Cardiac muscle cell (in vitro differentiated cells and primary cell): ENCODE measurements at regions not wholly inside any gene's neighbourhood (a gene's known extent, or its start where the extent isn't known, plus 50 kb on each side); places are given as distances from the start of the nearest gene placed in this dataset.

Experiments used
- DNase-seq, 2 donors: peaks; one replicate each; pipeline versions ENCODE4 v3.0.0 to v3.0.0-alpha.2; 2010 to 2017; ENCODE audit warnings: low read depth in 1 of 2, low spot score in 1 of 2
- H3K27ac ChIP-seq: fragments of 200-600 bp; sonication (generic); 2 replicates; pipeline ENCODE4 v1.5.1; 2016
- H3K27me3 ChIP-seq: fragments of 200-600 bp; sonication (generic); 2 replicates; pipeline ENCODE4 v1.6.0; 2016; ENCODE audit warnings: control low read depth
- H3K36me3 ChIP-seq: fragments of 200-600 bp; sonication (generic); 2 replicates; pipeline ENCODE4 v1.5.1; 2016; ENCODE audit warnings: control low read depth
- H3K4me1 ChIP-seq: fragments of 200-600 bp; sonication (generic); 2 replicates; pipeline ENCODE4 v1.8.1; 2017; ENCODE audit warnings: low read depth, mild to moderate bottlenecking, mixed run types
- H3K4me3 ChIP-seq: fragments of 200-600 bp; sonication (generic); 2 replicates; pipeline ENCODE4 v1.5.1; 2016; ENCODE audit warnings: mild to moderate bottlenecking
- H3K9me3 ChIP-seq: fragments of 200-600 bp; sonication (generic); 2 replicates; pipeline ENCODE4 v1.5.1; 2017; ENCODE audit warnings: low read depth, mild to moderate bottlenecking, control low read depth
- TF ChIP-seq, protein P1 (sequence below): IDR thresholded peaks from 2 replicates; pipeline ENCODE4 v1.5.1; 2012; ENCODE audit warnings: low read depth, mild to moderate bottlenecking, low read length

- Histone ChIP-seq H3K36me3 (no peaks in the 10 kb centered on the region), H3K4me3 (no peak overlapping the region), H3K27ac (no peak overlapping the region), H3K27me3 (no peaks in the 10 kb centered on the region), H3K9me3 (no peaks in the 10 kb centered on the region), H3K4me1 (no peaks in the 10 kb centered on the region)
- DNase-seq = no peak
- TF ChIP-seq, protein P1, sequence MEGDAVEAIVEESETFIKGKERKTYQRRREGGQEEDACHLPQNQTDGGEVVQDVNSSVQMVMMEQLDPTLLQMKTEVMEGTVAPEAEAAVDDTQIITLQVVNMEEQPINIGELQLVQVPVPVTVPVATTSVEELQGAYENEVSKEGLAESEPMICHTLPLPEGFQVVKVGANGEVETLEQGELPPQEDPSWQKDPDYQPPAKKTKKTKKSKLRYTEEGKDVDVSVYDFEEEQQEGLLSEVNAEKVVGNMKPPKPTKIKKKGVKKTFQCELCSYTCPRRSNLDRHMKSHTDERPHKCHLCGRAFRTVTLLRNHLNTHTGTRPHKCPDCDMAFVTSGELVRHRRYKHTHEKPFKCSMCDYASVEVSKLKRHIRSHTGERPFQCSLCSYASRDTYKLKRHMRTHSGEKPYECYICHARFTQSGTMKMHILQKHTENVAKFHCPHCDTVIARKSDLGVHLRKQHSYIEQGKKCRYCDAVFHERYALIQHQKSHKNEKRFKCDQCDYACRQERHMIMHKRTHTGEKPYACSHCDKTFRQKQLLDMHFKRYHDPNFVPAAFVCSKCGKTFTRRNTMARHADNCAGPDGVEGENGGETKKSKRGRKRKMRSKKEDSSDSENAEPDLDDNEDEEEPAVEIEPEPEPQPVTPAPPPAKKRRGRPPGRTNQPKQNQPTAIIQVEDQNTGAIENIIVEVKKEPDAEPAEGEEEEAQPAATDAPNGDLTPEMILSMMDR = no peak
These were observed 429.0 kb downstream of the PRDM2 start for GRCh38 chr1:14129009-14129408.

GRCh38 chr1:14135070-14135469 is 435.1 kb downstream of the PRDM2 start:
- H3K4me1 ChIP-seq = no peaks in the 10 kb centered on the region
- H3K4me3 ChIP-seq = no peak overlapping the region
- no peaks in the 10 kb centered on the region for H3K27me3 ChIP-seq
- DNase-seq = no peak
- no peak overlapping the region for H3K27ac ChIP-seq
- TF ChIP-seq, protein P1 = no peak
- no peaks in the 10 kb centered on the region for H3K36me3 ChIP-seq
- no peaks in the 10 kb centered on the region for H3K9me3 ChIP-seq

DNA sequence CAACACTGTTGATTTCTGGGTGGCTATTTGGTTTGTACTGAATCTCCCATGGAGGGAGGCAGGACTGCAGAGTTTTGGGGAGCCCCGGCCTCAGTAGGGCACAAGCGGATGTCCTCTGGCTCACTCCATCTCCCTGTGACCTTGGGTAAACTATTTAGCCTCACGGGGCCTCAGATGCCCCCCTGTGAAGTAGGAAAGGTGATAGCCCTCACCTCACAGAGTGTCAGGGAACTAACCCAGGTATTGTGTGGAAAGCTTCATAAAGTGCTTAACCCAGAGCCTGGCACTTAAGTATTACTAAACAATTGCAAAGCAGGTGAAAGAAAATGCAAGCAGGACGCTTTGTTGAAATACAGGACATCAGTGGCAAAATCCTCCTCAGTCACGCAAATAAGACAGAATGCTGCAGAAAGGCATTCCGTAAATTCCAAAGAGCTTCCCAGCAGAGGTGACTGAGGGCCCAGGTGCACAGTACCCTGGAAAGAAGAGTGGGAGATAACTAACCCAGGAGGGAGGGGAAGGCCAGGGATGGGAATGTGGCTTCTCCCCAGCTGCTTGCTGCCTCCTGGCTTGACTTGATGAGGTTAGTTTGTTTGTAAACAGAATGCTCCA is 436.3 kb downstream of the PRDM2 start:
- Histone ChIP-seq H3K9me3 (no peaks in the 10 kb centered on the region), H3K4me1 (no peaks in the 10 kb centered on the region), H3K27me3 (no peaks in the 10 kb centered on the region), H3K36me3 (no peaks in the 10 kb centered on the region), H3K27ac (no peak overlapping the region), H3K4me3 (no peak overlapping the region)
- TF ChIP-seq, protein P1 = no peak
- no peak for DNase-seq

DNA sequence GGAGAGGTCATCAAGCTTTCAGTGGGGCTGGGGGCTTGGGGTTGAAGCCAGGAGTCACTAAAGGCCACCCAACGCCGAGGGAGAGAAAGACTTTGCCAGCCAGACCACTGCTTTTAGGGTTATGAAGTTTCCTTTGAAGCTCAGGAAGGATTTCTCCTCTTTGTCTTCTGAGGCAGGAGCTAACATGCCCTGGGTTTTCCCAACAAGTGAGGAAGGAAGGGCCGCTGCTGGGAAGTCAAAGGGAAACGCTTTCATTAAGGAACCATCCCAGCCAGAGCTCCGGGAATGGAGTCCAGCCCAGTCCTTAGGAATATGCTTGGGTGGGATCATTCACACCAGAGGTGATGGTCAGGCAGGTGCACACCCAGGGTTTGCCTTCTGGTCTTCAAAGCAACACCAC is 436.9 kb downstream of the PRDM2 start:
- Histone ChIP-seq H3K4me3 (no peak overlapping the region), H3K27me3 (no peaks in the 10 kb centered on the region), H3K27ac (no peak overlapping the region), H3K36me3 (no peaks in the 10 kb centered on the region), H3K4me1 (no peaks in the 10 kb centered on the region), H3K9me3 (no peaks in the 10 kb centered on the region)
- DNase-seq = no peak
- TF ChIP-seq, protein P1 = no peak

- Histone ChIP-seq H3K9me3 (no peaks in the 10 kb centered on the region), H3K4me3 (no peak overlapping the region), H3K27me3 (no peaks in the 10 kb centered on the region), H3K4me1 (peaks cover 4% of the 10 kb centered on the region), H3K27ac (no peak overlapping the region), H3K36me3 (no peaks in the 10 kb centered on the region)
- no peak for DNase-seq
- TF ChIP-seq, protein P1 = no peak
These were observed 437.6 kb downstream of the PRDM2 start for GRCh38 chr1:14137411-14138134.
